GM12874 (cell line): ENCODE measurements at regions not wholly inside any gene's neighbourhood (a gene's known extent, or its start where the extent isn't known, plus 50 kb on each side); places are given as distances from the start of the nearest gene placed in this dataset.

Experiments
- CTCF ChIP-seq: IDR thresholded peaks from 2 replicates; pipeline ENCODE4 v1.5.1; 2011; ENCODE audit warnings: low read depth, mild to moderate bottlenecking, control low read depth, low read length, moderate library complexity; ENCODE audit not compliant: insufficient read depth

DNA sequence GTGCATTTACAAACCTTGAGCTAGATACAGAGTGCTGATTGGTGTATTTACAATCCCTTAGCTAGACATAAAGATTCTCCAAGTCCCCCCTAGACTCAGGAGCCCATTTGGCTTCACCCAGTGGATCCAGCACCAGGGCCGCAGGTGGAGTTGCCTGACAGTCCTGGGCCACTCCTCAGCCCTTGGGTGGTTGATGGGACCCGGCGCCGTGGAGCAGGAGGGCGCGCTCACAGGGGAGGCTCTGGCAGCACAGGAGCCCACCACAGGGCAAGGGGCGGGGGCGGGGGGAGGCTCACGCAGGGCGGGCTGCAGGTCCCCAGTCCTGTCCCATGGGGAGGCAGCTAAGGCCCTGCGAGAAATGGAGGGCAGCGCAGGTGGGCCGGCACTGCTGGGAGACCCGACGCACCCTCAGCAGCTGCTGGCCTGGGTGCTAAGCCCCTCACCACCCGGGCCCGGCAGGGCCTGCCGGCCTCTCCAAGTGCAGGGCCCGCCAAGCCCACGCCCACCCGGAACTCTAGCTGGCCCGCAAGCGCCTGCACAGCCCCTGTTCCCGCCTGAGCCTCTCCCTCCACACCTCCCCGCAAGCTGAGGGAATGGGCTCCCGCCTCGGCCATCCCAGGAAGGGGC lies 613.5 kb downstream of the TLE4 start:
- TF ChIP-seq CTCF: no peak

- no peak for TF ChIP-seq CTCF
Observed at GRCh38 chr9:80177949-80178480, 606.2 kb downstream of the TLE4 start.

- TF ChIP-seq CTCF: peak; percentile 30; the same call in 1 of the 2 replicates
Observed at GRCh38 chr9:80175286-80176150, 603.8 kb downstream of the TLE4 start.

- TF ChIP-seq CTCF: no peak
Observed at GRCh38 chr9:80163889-80164288, 592.1 kb downstream of the TLE4 start.

DNA sequence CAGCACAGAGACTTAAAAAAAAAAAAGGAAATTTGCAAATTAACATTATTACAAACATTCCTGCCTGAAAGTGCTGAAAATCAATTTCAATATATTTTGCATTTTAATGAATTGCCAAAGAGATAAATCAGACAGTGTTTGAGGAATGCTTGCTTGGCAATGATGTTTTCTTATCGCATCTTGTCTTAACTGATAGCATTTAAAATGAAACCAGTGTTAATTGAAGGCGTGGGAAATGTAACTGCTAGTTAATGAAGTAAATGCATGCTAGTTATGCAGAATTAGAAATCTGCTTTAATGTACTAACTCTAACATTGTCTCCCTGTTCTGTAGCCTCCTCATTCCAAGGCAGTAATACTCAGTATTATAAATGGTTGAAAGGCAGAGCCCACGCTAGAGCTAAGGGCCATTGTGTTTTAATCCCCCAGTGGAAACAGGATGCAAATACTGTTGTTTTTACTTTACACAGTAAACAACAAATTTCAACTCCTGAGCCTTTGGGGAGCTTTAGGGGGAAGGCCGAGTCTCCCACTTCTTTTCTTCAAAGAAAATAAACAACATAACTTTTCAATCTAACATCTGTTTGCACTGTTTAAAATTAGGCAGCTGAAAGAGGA lies 586.9 kb downstream of the TLE4 start:
- TF ChIP-seq CTCF: no peak

GRCh38 chr9:80158131-80158530 lies 586.4 kb downstream of the TLE4 start:
- no peak for TF ChIP-seq CTCF

- TF ChIP-seq CTCF: no peak
Observed at GRCh38 chr9:80157561-80157983, 585.8 kb downstream of the TLE4 start.
